Bone marrow (tissue), 2 donors: ENCODE measurements at regions not wholly inside any gene's neighbourhood (a gene's known extent, or its start where the extent isn't known, plus 50 kb on each side); places are given as distances from the start of the nearest gene placed in this dataset.
"Not testable (repeated sequence)": the region's sequence is repeated elsewhere in the genome, so short reads cannot be mapped to it uniquely, and the experiment has no call there.

Source experiments
- DNase-seq, 2 donors: peaks; one replicate each; lab custom pipeline; 2025; lab: John Stamatoyannopoulos, UW

- DNase-seq, result no peak
These were observed 391.6 kb downstream of the CDH11 start for GRCh38 chr16:64730261-64730660.

- no peak for DNase-seq
These were observed 397.5 kb downstream of the CDH11 start for GRCh38 chr16:64724339-64724738.

- DNase-seq, result no peak
These were observed 403.4 kb downstream of the CDH11 start for GRCh38 chr16:64718486-64718885.

GRCh38 chr16:64717871-64718270, 404.0 kb downstream of the CDH11 start:
- DNase-seq, result no peak

- no peak for DNase-seq
These were observed 406.2 kb downstream of the CDH11 start for GRCh38 chr16:64715624-64716023.

GRCh38 chr16:64712026-64712425, 409.8 kb downstream of the CDH11 start:
- DNase-seq, result no peak

- DNase-seq, result no peak
These were observed 410.3 kb downstream of the CDH11 start for GRCh38 chr16:64711596-64711995.

- no peak for DNase-seq
These were observed 410.8 kb downstream of the CDH11 start for GRCh38 chr16:64711026-64711425.

- no peak for DNase-seq
These were observed 416.4 kb downstream of the CDH11 start for GRCh38 chr16:64705443-64705842.

GRCh38 chr16:64704386-64704785, 417.5 kb downstream of the CDH11 start:
- DNase-seq, result no peak

- no peak for DNase-seq
These were observed 419.4 kb downstream of the CDH11 start for GRCh38 chr16:64702415-64702814.

- DNase-seq, result no peak
These were observed 421.2 kb downstream of the CDH11 start for GRCh38 chr16:64700628-64701027.

GRCh38 chr16:64696866-64697265, 425.0 kb downstream of the CDH11 start:
- no peak for DNase-seq

- DNase-seq, result no peak
These were observed 426.2 kb downstream of the CDH11 start for GRCh38 chr16:64695684-64696083.

GRCh38 chr16:64693946-64694345, 427.9 kb downstream of the CDH11 start:
- no peak for DNase-seq

- DNase-seq, result no peak
These were observed 434.1 kb downstream of the CDH11 start for GRCh38 chr16:64687786-64688185.

- DNase-seq, result no peak
These were observed 434.7 kb downstream of the CDH11 start for GRCh38 chr16:64687123-64687522.

GRCh38 chr16:64679976-64680690, 441.7 kb downstream of the CDH11 start:
- DNase-seq, result no peak

GRCh38 chr16:64669573-64669972, 452.3 kb downstream of the CDH11 start:
- no peak for DNase-seq

GRCh38 chr16:64667334-64667877, 454.5 kb downstream of the CDH11 start:
- no peak for DNase-seq

- DNase-seq, result not testable (repeated sequence)
These were observed 459.6 kb downstream of the CDH11 start for GRCh38 chr16:64662312-64662711.

GRCh38 chr16:64659866-64660265, 462.0 kb downstream of the CDH11 start:
- DNase-seq, result no peak

- no peak for DNase-seq
These were observed 464.4 kb downstream of the CDH11 start for GRCh38 chr16:64657316-64658011.
